CD4-positive, CD25-positive, alpha-beta regulatory T cell (primary cell): ENCODE measurements at regions not wholly inside any gene's neighbourhood (a gene's known extent, or its start where the extent isn't known, plus 50 kb on each side); places are given as distances from the start of the nearest gene placed in this dataset.
A peak's percentile ranks its signal among the peaks of the same experiment; 100 is the strongest.

Source experiments
- ATAC-seq, 2 donors: fragments of 150-1000 bp; cut with Tn5 transposase; one replicate each; pipeline ENCODE4 v1.10.0; 2021; ENCODE audit warnings: low read depth in 2 of 2, moderate number of reproducible peaks in 2 of 2, moderate library complexity in 1 of 2
- DNase-seq, 3 donors: peaks; one replicate each; pipeline versions ENCODE4 v3.0.0 to v3.0.0-alpha.2; 2012 to 2022; ENCODE audit warnings: mixed read lengths in 1 of 3
- H3K27ac ChIP-seq: one replicate; pipeline ENCODE4 v1.7.0; 2013; ENCODE audit warnings: mild to moderate bottlenecking, low read length; ENCODE audit not compliant: insufficient read depth, poor library complexity, severe bottlenecking
- H3K27me3 ChIP-seq: one replicate; pipeline ENCODE4 v1.7.0; 2013; ENCODE audit warnings: low read length; ENCODE audit not compliant: control insufficient read depth, insufficient read depth
- H3K36me3 ChIP-seq: one replicate; pipeline ENCODE4 v1.7.0; 2013; ENCODE audit warnings: mild to moderate bottlenecking, low read length, moderate library complexity; ENCODE audit not compliant: control insufficient read depth, insufficient read depth
- H3K4me1 ChIP-seq: 2 replicates; pipeline ENCODE4 v1.7.0; 2013; ENCODE audit warnings: mild to moderate bottlenecking, low read length; ENCODE audit not compliant: insufficient read depth, control insufficient read depth, poor library complexity, severe bottlenecking
- H3K4me3 ChIP-seq: one replicate; pipeline ENCODE4 v1.7.0; 2013; ENCODE audit warnings: low read depth, mild to moderate bottlenecking, low read length, moderate library complexity
- H3K9me3 ChIP-seq, 2 experiments: 1 replicate in 1 of 2; 2 replicates in 1 of 2; pipeline ENCODE4 v1.7.0; 2013; ENCODE audit warnings: low read length in 2 of 2, mild to moderate bottlenecking in 1 of 2, moderate library complexity in 1 of 2; ENCODE audit not compliant: control insufficient read depth in 2 of 2
- H3K27ac Mint-ChIP-seq, 3 donors: one replicate each; pipeline ENCODE4 v1.8.0; 2020 to 2022; ENCODE audit warnings: mild to moderate bottlenecking in 3 of 3, mixed read lengths in 3 of 3, moderate library complexity in 2 of 3
- H3K27me3 Mint-ChIP-seq: one replicate; pipeline ENCODE4 v1.8.0; 2022; ENCODE audit warnings: mild to moderate bottlenecking, mixed read lengths
- H3K36me3 Mint-ChIP-seq: one replicate; pipeline ENCODE4 v1.8.0; 2020; ENCODE audit warnings: mixed read lengths
- H3K4me1 Mint-ChIP-seq, 4 donors: one replicate each; pipeline ENCODE4 v1.8.0; 2020 to 2022; ENCODE audit warnings: mixed read lengths in 4 of 4, mild to moderate bottlenecking in 1 of 4
- H3K4me3 Mint-ChIP-seq, 4 donors: one replicate each; pipeline ENCODE4 v1.8.0; 2020 to 2022; ENCODE audit warnings: mild to moderate bottlenecking in 4 of 4, mixed read lengths in 4 of 4, moderate library complexity in 3 of 4
- H3K9me3 Mint-ChIP-seq, 7 donors: one replicate each; pipeline ENCODE4 v1.8.0; 2020 to 2022; ENCODE audit warnings: mixed read lengths in 7 of 7, mild to moderate bottlenecking in 3 of 7, moderate library complexity in 2 of 7

GRCh38 chr5:143469125-143469524 lies 65.6 kb upstream of the NR3C1 start:
- Mint-ChIP-seq H3K36me3 (no peaks in the 10 kb centered on the region), H3K4me3 (no peak overlapping the region), H3K27me3 (peaks cover 9% of the 10 kb centered on the region), H3K27ac (no peak overlapping the region), H3K4me1 (no peaks in the 10 kb centered on the region), H3K9me3 (no peaks in the 10 kb centered on the region)
- no peaks in the 10 kb centered on the region for H3K9me3 ChIP-seq
- ATAC-seq: no peak
- no peaks in the 10 kb centered on the region for H3K36me3 ChIP-seq
- DNase-seq: no peak
- H3K27ac ChIP-seq: no peak overlapping the region
- no peak overlapping the region for H3K4me3 ChIP-seq
- H3K4me1 ChIP-seq: no peaks in the 10 kb centered on the region
- no peaks in the 10 kb centered on the region for H3K27me3 ChIP-seq

GRCh38 chr5:143466632-143467031 lies 63.1 kb upstream of the NR3C1 start:
- H3K4me1 Mint-ChIP-seq: no peaks in the 10 kb centered on the region
- no peaks in the 10 kb centered on the region for H3K27me3 ChIP-seq
- no peaks in the 10 kb centered on the region for H3K36me3 Mint-ChIP-seq
- H3K4me1 ChIP-seq: no peaks in the 10 kb centered on the region
- no peak overlapping the region for H3K27ac Mint-ChIP-seq
- H3K36me3 ChIP-seq: no peaks in the 10 kb centered on the region
- H3K9me3 Mint-ChIP-seq: no peaks in the 10 kb centered on the region
- DNase-seq (no peak), ATAC-seq (no peak)
- H3K4me3 Mint-ChIP-seq: no peak overlapping the region
- H3K4me3 ChIP-seq: no peak overlapping the region
- H3K27ac ChIP-seq: no peak overlapping the region
- peaks cover 9% of the 10 kb centered on the region for H3K27me3 Mint-ChIP-seq
- H3K9me3 ChIP-seq: no peaks in the 10 kb centered on the region

- Histone ChIP-seq H3K27me3 (no peaks in the 10 kb centered on the region), H3K4me3 (no peak overlapping the region), H3K9me3 (no peaks in the 10 kb centered on the region), H3K36me3 (no peaks in the 10 kb centered on the region), H3K4me1 (no peaks in the 10 kb centered on the region), H3K27ac (no peak overlapping the region)
- H3K27ac Mint-ChIP-seq: no peak overlapping the region
- H3K4me3 Mint-ChIP-seq: no peak overlapping the region
- no peaks in the 10 kb centered on the region for H3K36me3 Mint-ChIP-seq
- DNase-seq (no peak), ATAC-seq (no peak)
- peaks cover 13% of the 10 kb centered on the region for H3K27me3 Mint-ChIP-seq
- H3K9me3 Mint-ChIP-seq: no peaks in the 10 kb centered on the region
- no peaks in the 10 kb centered on the region for H3K4me1 Mint-ChIP-seq
Observed at GRCh38 chr5:143464723-143465490, 61.4 kb upstream of the NR3C1 start.

DNA sequence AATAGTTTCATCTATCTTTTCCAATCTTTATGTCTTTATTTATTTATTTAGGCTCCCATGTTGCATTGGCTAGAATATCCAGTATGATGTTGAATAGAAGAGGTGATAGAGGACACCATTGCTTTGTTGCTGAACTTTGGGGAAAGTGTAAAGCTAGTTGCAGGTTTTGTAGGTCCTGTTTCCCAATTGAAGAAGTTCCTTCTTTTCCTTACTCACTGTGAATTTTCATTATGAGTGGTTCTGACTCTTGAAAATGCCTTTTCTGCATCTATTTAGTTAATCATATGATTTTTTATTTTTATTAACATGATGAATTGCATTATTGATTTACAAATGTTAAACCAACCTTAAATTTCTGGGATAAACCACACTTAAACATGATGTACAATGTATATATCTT lies 58.9 kb upstream of the NR3C1 start:
- H3K9me3 Mint-ChIP-seq: no peaks in the 10 kb centered on the region
- peaks cover 4% of the 10 kb centered on the region for H3K27me3 Mint-ChIP-seq
- no peak overlapping the region for H3K27ac Mint-ChIP-seq

GRCh38 chr5:143459433-143459832 lies 55.9 kb upstream of the NR3C1 start:
- no peaks in the 10 kb centered on the region for H3K36me3 Mint-ChIP-seq
- no peak overlapping the region for H3K4me3 ChIP-seq
- no peak overlapping the region for H3K27ac Mint-ChIP-seq
- no peaks in the 10 kb centered on the region for H3K9me3 ChIP-seq
- DNase-seq (no peak), ATAC-seq (no peak)
- H3K27me3 ChIP-seq: no peaks in the 10 kb centered on the region
- H3K4me1 Mint-ChIP-seq: no peaks in the 10 kb centered on the region
- no peaks in the 10 kb centered on the region for H3K36me3 ChIP-seq
- no peak overlapping the region for H3K27ac ChIP-seq
- H3K27me3 Mint-ChIP-seq: peaks cover 4% of the 10 kb centered on the region
- H3K9me3 Mint-ChIP-seq: no peaks in the 10 kb centered on the region
- no peak overlapping the region for H3K4me3 Mint-ChIP-seq
- H3K4me1 ChIP-seq: no peaks in the 10 kb centered on the region

More for the DNA sequence above, 58.9 kb upstream of the NR3C1 start:
- no peaks in the 10 kb centered on the region for H3K9me3 ChIP-seq
- ATAC-seq (no peak), DNase-seq (no peak)
- no peak overlapping the region for H3K4me3 ChIP-seq
- Mint-ChIP-seq H3K4me3 (peak overlapping the region in 1 of 4 donors; percentile 55), H3K4me1 (no peaks in the 10 kb centered on the region), H3K36me3 (no peaks in the 10 kb centered on the region)
- no peak overlapping the region for H3K27ac ChIP-seq
- H3K36me3 ChIP-seq: no peaks in the 10 kb centered on the region
- no peaks in the 10 kb centered on the region for H3K27me3 ChIP-seq
- H3K4me1 ChIP-seq: no peaks in the 10 kb centered on the region

DNA sequence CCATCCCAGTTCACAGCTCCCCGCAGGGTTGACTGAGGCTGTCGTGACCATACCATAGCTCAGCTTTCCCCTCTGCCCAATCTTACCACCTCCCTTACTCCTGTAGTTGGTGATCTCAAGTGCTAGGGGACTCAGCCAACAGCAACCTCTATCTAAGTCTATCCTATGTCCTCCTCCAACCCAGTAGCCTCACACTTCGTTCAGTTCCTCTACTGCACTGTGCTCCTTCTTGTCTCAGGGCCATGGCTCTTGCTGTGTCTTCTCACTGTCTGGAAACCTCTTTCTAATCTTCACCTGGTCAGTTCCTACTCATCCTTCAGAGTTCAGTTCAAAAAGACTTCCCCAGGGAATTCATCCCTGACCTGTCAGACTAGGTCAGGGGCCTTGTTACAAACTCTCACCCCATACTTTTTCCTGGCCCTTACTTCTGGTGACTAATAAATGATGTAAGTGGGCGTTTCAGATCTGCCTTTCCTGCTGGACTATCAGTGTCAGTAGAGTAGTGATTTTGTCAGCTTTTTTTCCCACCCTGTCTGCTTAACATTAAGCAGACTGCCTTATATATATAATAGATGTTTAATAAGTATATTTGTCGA lies 53.6 kb upstream of the NR3C1 start:
- H3K27me3 ChIP-seq: no peaks in the 10 kb centered on the region
- H3K4me3 ChIP-seq: no peak overlapping the region
- no peaks in the 10 kb centered on the region for H3K4me1 ChIP-seq
- H3K27ac Mint-ChIP-seq: no peak overlapping the region
- H3K36me3 ChIP-seq: no peaks in the 10 kb centered on the region
- H3K27ac ChIP-seq: no peak overlapping the region
- no peaks in the 10 kb centered on the region for H3K9me3 Mint-ChIP-seq
- DNase-seq: no peak
- no peaks in the 10 kb centered on the region for H3K9me3 ChIP-seq
- no peak overlapping the region for H3K4me3 Mint-ChIP-seq
- H3K4me1 Mint-ChIP-seq: no peaks in the 10 kb centered on the region
- H3K27me3 Mint-ChIP-seq: peaks cover 4% of the 10 kb centered on the region
- no peaks in the 10 kb centered on the region for H3K36me3 Mint-ChIP-seq
- ATAC-seq: no peak

GRCh38 chr5:143454936-143455516 lies 51.5 kb upstream of the NR3C1 start:
- Mint-ChIP-seq H3K27ac (no peak overlapping the region), H3K4me3 (no peak overlapping the region), H3K9me3 (no peaks in the 10 kb centered on the region), H3K36me3 (no peaks in the 10 kb centered on the region), H3K27me3 (no peaks in the 10 kb centered on the region), H3K4me1 (no peaks in the 10 kb centered on the region)
- ATAC-seq (no peak), DNase-seq (no peak)
- no peak overlapping the region for H3K4me3 ChIP-seq
- H3K27ac ChIP-seq: no peak overlapping the region
- no peaks in the 10 kb centered on the region for H3K27me3 ChIP-seq
- no peaks in the 10 kb centered on the region for H3K36me3 ChIP-seq
- H3K9me3 ChIP-seq: no peaks in the 10 kb centered on the region
- no peaks in the 10 kb centered on the region for H3K4me1 ChIP-seq

- Histone ChIP-seq H3K4me3 (no peak overlapping the region), H3K9me3 (no peaks in the 10 kb centered on the region), H3K27me3 (no peaks in the 10 kb centered on the region), H3K4me1 (no peaks in the 10 kb centered on the region), H3K27ac (no peak overlapping the region), H3K36me3 (no peaks in the 10 kb centered on the region)
- Mint-ChIP-seq H3K9me3 (no peaks in the 10 kb centered on the region), H3K4me1 (peaks cover 0 to under 1% (median 0%) of the 10 kb centered on the region in 4 donors), H3K4me3 (no peak overlapping the region), H3K36me3 (no peaks in the 10 kb centered on the region), H3K27ac (no peak overlapping the region), H3K27me3 (no peaks in the 10 kb centered on the region)
- ATAC-seq: no peak
- DNase-seq: no peak
Observed at GRCh38 chr5:143453720-143454119, 50.2 kb upstream of the NR3C1 start.
